ENCODE measurements at regions not wholly inside any gene's neighbourhood (a gene's known extent, or its start where the extent isn't known, plus 50 kb on each side); places are given as distances from the start of the nearest gene placed in this dataset.
"Not testable (repeated sequence)": the region's sequence is repeated elsewhere in the genome, so short reads cannot be mapped to it uniquely, and the experiment has no call there.

DNA sequence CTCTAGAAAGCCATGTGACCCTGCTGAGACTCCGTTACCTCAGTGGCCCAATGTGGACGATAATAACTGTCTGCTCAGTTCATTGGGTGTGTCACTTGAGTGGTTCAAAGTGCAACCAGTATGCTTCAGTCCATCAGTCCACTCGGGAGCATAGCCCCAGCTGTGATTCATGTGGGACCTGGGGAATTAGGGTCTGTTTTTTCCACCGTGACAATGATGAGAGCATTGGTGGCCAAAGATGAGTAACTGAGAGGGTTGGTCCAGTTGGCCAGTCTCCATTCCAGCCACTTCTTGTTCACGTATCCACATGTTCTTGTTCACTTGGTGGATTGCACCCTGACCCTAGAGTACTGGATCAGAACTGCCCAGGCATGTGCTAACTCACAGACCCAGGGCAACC is 403.6 kb downstream of the CD83 start:
- no peak overlapping the region for H3K4me3 ChIP-seq (replicated peaks in 1 of 2; ENCODE audit: low read depth in 2 of 2, low read length in 2 of 2)
- no peak for DNase-seq (ENCODE audit: low read depth in 2 of 2)
- no peak for TF ChIP-seq CTCF (IDR thresholded peaks at IDR 0.05; ENCODE audit: low read depth, low read length)

DNA sequence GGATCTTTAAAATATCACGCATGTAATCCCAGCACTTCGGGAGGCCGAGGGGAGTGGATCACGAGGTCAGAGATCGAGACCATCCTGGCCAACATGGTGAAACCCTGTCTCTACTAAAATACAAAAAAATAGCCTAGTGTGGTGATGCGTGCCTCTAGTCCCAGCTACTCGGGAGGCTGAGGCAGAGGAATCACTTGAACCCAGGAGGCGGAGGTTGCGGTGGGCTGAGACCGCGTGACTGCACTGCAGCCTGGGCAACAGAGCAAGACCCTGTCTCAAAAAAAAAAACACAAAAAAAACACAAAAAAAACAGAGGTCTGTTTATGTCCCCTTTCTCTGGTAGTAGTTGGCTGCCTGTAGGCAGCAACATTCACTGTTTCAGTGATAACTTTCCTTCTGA is 404.3 kb downstream of the CD83 start:
- not testable (repeated sequence) for DNase-seq (ENCODE audit: low read depth in 2 of 2); H3K4me3 ChIP-seq (replicated peaks in 1 of 2; ENCODE audit: low read depth in 2 of 2, low read length in 2 of 2)

DNA sequence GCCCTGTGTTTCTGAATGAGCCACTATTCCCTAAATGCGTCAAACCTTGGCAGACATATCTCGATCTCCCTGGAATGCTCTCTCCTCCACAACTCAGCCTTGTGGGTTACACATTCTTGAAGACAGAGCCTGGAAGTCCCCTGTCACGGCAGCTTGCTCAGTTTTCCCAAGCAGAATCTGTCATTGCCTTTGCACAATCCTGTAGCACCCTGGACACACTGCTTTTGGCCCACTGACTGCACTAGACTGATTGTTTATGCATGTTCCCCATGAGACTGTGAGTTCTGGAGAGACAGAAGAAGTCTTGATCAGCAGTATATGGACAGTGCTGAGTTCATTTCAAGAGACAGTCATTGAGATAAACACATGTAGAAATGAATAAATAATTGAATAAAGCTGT is 406.7 kb downstream of the CD83 start:
- DNase-seq (ENCODE audit: low read depth in 2 of 2): peak; percentile 71 to 74
- TF ChIP-seq CTCF (IDR thresholded peaks at IDR 0.05; ENCODE audit: low read depth, low read length): no peak
- no peak overlapping the region for H3K4me3 ChIP-seq (replicated peaks in 1 of 2; ENCODE audit: low read depth in 2 of 2, low read length in 2 of 2)

DNA sequence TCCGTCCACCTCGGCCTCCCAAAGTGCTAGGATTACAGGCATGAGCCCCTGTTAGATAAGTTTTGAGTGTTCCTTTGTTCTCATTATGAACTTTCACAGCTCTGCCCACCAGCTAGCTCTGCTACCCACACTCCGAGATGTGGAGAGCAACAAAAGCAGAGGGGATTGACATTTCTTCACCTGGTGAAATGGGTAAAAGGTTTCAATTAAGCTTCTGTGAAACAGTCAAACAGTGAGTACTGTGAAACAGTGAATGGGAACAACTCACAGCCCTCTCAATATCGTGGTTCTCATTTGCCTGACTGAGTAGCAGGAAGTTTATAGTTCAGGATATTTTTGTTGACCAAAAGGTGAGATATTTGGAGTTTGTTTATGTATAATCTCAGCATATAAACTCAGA is 412.8 kb downstream of the CD83 start:
- H3K4me3 ChIP-seq (replicated peaks in 1 of 2; ENCODE audit: low read depth in 2 of 2, low read length in 2 of 2): no peak overlapping the region
- no peak for TF ChIP-seq CTCF (IDR thresholded peaks at IDR 0.05; ENCODE audit: low read depth, low read length)
- no peak for DNase-seq (ENCODE audit: low read depth in 2 of 2)

DNA sequence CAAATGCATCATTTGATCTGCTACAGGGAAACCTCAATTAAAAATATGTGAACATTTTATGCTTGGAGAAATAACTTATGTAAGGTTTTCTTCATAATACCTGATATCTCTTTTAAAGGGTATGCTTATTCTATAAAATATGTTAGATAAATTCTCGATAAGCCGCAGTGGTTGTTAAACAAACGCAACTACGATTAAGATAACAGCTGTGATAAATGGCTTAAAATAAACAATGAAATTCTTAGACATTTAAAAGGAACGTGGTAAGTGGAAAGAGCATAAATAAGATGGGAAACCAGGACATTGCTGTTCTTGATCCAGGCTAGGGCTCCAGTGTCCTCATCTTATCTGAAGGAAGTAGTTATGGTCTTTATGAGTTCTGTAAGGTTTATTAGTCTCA is 415.9 kb downstream of the CD83 start:
- TF ChIP-seq CTCF (IDR thresholded peaks at IDR 0.05; ENCODE audit: low read depth, low read length): no peak
- no peak overlapping the region for H3K4me3 ChIP-seq (replicated peaks in 1 of 2; ENCODE audit: low read depth in 2 of 2, low read length in 2 of 2)

DNA sequence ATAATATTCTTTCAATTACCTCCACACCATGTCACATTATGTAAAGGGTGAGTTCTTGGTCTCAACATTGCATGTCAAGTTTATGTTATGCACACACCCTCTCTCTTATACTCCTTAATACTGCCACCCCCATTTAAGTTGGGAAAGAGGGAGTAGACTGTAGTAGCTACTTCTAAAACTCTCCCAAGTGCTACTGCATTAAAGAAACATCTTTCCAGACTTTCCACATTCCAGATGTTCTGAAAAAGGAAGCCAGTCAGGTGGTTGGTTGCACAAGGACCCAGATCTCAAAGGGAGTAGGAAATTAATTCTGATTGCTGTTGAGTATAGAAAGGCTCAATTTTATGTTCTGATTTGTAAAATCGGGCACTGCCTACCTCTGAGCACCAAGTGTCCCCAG is 419.5 kb downstream of the CD83 start:
- DNase-seq (ENCODE audit: low read depth in 2 of 2): no peak
- TF ChIP-seq CTCF (IDR thresholded peaks at IDR 0.05; ENCODE audit: low read depth, low read length): no peak

More for the DNA sequence above, 415.9 kb downstream of the CD83 start:
- no peak for DNase-seq (ENCODE audit: low read depth in 2 of 2)

GRCh38 chr6:14540276-14540675 is 422.7 kb downstream of the CD83 start:
- DNase-seq (ENCODE audit: low read depth in 2 of 2): peak; percentile 10 to 33
- no peak for TF ChIP-seq CTCF (IDR thresholded peaks at IDR 0.05; ENCODE audit: low read depth, low read length)
- no peak overlapping the region for H3K4me3 ChIP-seq (replicated peaks in 1 of 2; ENCODE audit: low read depth in 2 of 2, low read length in 2 of 2)

More for the DNA sequence above, 419.5 kb downstream of the CD83 start:
- H3K4me3 ChIP-seq (replicated peaks in 1 of 2; ENCODE audit: low read depth in 2 of 2, low read length in 2 of 2): no peak overlapping the region
